ENCODE measurements at regions not wholly inside any gene's neighbourhood (a gene's known extent, or its start where the extent isn't known, plus 50 kb on each side); places are given as distances from the start of the nearest gene placed in this dataset.
"Not testable (repeated sequence)": the region's sequence is repeated elsewhere in the genome, so short reads cannot be mapped to it uniquely, and the experiment has no call there.

GRCh38 chrX:773292-774025 is 142.9 kb downstream of the SHOX start:
- no peaks in the 10 kb centered on the region for H3K27me3 ChIP-seq (ENCODE audit: control insufficient read depth, insufficient read depth, low read length)
- H3K36me3 ChIP-seq (ENCODE audit: control insufficient read depth, insufficient read depth, low read length): no peaks in the 10 kb centered on the region
- DNase-seq (ENCODE audit: low read depth in 4 of 6, low spot score in 6 of 6): no peak
- H3K27ac ChIP-seq (ENCODE audit: low read depth, low read length): no peak overlapping the region
- H3K4me1 ChIP-seq (ENCODE audit: control insufficient read depth, insufficient read depth, low read length): no peaks in the 10 kb centered on the region
- H3K4me3 ChIP-seq (ENCODE audit: low read depth, low read length): no peak overlapping the region
- WGBS (ENCODE audit: insufficient coverage): 88% methylated on average over 7 of the region's 9 CpGs
- H3K9me3 ChIP-seq (ENCODE audit: control insufficient read depth, insufficient read depth, low read length): no peaks in the 10 kb centered on the region

DNA sequence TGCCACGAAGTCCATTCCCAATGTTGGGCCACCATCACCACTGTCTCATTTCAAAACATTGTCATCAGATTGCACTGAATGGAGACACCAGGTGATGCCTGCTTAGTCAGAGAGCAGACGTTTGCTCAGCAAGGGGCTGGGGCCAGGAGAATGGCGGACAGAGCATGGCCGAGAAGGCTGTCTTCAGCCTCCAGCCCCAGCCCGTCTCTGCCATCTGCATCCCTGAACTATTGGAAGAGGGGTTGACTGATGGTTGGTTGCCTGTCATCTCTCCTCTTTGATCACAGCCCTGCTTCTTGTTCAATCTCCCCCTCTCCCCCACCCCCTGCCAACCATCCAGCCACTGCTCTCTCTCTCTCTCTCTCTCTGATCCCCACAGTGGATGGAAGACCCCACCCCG is 140.9 kb downstream of the SHOX start:
- H3K4me1 ChIP-seq (ENCODE audit: control insufficient read depth, insufficient read depth, low read length): peaks cover 5% of the 10 kb centered on the region
- no peaks in the 10 kb centered on the region for H3K36me3 ChIP-seq (ENCODE audit: control insufficient read depth, insufficient read depth, low read length)
- no peak for DNase-seq (ENCODE audit: low read depth in 4 of 6, low spot score in 6 of 6)
- no peaks in the 10 kb centered on the region for H3K27me3 ChIP-seq (ENCODE audit: control insufficient read depth, insufficient read depth, low read length)
- 100% methylated on average over 1 of the region's 6 CpGs for WGBS (ENCODE audit: insufficient coverage)
- H3K27ac ChIP-seq (ENCODE audit: low read depth, low read length): no peak overlapping the region
- no peaks in the 10 kb centered on the region for H3K9me3 ChIP-seq (ENCODE audit: control insufficient read depth, insufficient read depth, low read length)
- H3K4me3 ChIP-seq (ENCODE audit: low read depth, low read length): no peak overlapping the region

DNA sequence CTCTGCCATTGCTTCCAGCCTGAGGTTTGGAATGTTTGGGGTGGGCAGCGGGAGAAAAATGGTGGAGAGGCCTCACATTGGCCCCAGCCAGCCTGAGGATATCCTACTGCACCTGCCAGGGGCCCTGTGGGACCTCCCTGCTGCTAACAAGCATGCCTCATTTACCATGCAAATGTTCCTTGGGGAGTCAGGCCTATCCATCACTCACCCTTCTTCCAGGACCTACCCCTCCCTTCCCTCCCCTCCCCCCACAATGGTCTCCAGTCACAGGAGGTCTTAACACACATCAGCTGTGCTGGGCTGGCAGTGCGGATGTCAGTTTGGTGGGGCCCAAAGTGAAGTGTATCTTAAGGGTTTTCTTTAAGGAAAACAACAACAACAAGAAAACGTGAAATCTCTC is 139.2 kb downstream of the SHOX start:
- Histone ChIP-seq H3K27ac (ENCODE audit: low read depth, low read length) (no peak overlapping the region), H3K36me3 (ENCODE audit: control insufficient read depth, insufficient read depth, low read length) (no peaks in the 10 kb centered on the region), H3K27me3 (ENCODE audit: control insufficient read depth, insufficient read depth, low read length) (no peaks in the 10 kb centered on the region), H3K9me3 (ENCODE audit: control insufficient read depth, insufficient read depth, low read length) (no peaks in the 10 kb centered on the region), H3K4me3 (ENCODE audit: low read depth, low read length) (no peak overlapping the region), H3K4me1 (ENCODE audit: control insufficient read depth, insufficient read depth, low read length) (peaks cover 5% of the 10 kb centered on the region)
- DNase-seq (ENCODE audit: low read depth in 4 of 6, low spot score in 6 of 6): peak in 1 of 6 donors; percentile 25
- WGBS (ENCODE audit: insufficient coverage): no CpG with 5 or more reads among the region's 3 CpGs

- no peak overlapping the region for H3K27ac ChIP-seq (ENCODE audit: low read depth, low read length)
- no peaks in the 10 kb centered on the region for H3K27me3 ChIP-seq (ENCODE audit: control insufficient read depth, insufficient read depth, low read length)
- no peaks in the 10 kb centered on the region for H3K36me3 ChIP-seq (ENCODE audit: control insufficient read depth, insufficient read depth, low read length)
- DNase-seq (ENCODE audit: low read depth in 4 of 6, low spot score in 6 of 6): no peak
- no peak overlapping the region for H3K4me3 ChIP-seq (ENCODE audit: low read depth, low read length)
- peaks cover 5% of the 10 kb centered on the region for H3K4me1 ChIP-seq (ENCODE audit: control insufficient read depth, insufficient read depth, low read length)
- H3K9me3 ChIP-seq (ENCODE audit: control insufficient read depth, insufficient read depth, low read length): no peaks in the 10 kb centered on the region
- WGBS (ENCODE audit: insufficient coverage): 90% methylated on average over 5 of the region's 7 CpGs
Measured at GRCh38 chrX:768596-768995, 138.0 kb downstream of the SHOX start.

GRCh38 chrX:758917-759316 is 128.3 kb downstream of the SHOX start:
- Histone ChIP-seq H3K9me3 (ENCODE audit: control insufficient read depth, insufficient read depth, low read length) (no peaks in the 10 kb centered on the region), H3K36me3 (ENCODE audit: control insufficient read depth, insufficient read depth, low read length) (no peaks in the 10 kb centered on the region), H3K4me1 (ENCODE audit: control insufficient read depth, insufficient read depth, low read length) (no peaks in the 10 kb centered on the region), H3K27me3 (ENCODE audit: control insufficient read depth, insufficient read depth, low read length) (no peaks in the 10 kb centered on the region), H3K27ac (ENCODE audit: low read depth, low read length) (no peak overlapping the region), H3K4me3 (ENCODE audit: low read depth, low read length) (no peak overlapping the region)
- 96% methylated on average over 4 of the region's 6 CpGs for WGBS (ENCODE audit: insufficient coverage)
- no peak for DNase-seq (ENCODE audit: low read depth in 4 of 6, low spot score in 6 of 6)

DNA sequence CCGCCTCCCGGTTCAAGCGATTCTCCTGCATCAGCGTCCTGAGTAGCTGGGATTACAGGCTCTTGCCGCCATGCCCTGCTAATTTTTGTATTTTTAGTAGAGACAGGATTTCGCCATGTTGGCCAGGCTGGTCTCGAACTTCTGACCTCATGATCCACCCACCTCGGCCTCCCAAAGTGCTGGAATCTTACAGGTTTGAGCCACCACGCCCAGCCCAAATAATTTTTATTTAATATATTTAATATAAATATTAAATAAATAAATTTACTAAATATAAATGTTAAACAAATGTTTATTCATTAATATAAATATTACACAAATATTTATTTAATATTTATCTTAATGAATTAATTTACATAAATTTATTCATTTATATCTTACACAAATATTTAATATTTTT is 120.2 kb downstream of the SHOX start:
- H3K9me3 ChIP-seq (ENCODE audit: control insufficient read depth, insufficient read depth, low read length): no peaks in the 10 kb centered on the region
- H3K27ac ChIP-seq (ENCODE audit: low read depth, low read length): no peak overlapping the region
- H3K4me1 ChIP-seq (ENCODE audit: control insufficient read depth, insufficient read depth, low read length): no peaks in the 10 kb centered on the region
- no peak overlapping the region for H3K4me3 ChIP-seq (ENCODE audit: low read depth, low read length)
- H3K36me3 ChIP-seq (ENCODE audit: control insufficient read depth, insufficient read depth, low read length): no peaks in the 10 kb centered on the region
- 57% methylated on average over 3 of the region's 9 CpGs for WGBS (ENCODE audit: insufficient coverage)
- H3K27me3 ChIP-seq (ENCODE audit: control insufficient read depth, insufficient read depth, low read length): no peaks in the 10 kb centered on the region
- no peak for DNase-seq (ENCODE audit: low read depth in 4 of 6, low spot score in 6 of 6)

GRCh38 chrX:750263-750662 is 119.7 kb downstream of the SHOX start:
- H3K36me3 ChIP-seq (ENCODE audit: control insufficient read depth, insufficient read depth, low read length): no peaks in the 10 kb centered on the region

GRCh38 chrX:747176-747575 is 116.6 kb downstream of the SHOX start:
- H3K4me3 ChIP-seq (ENCODE audit: low read depth, low read length): no peak overlapping the region
- no peaks in the 10 kb centered on the region for H3K36me3 ChIP-seq (ENCODE audit: control insufficient read depth, insufficient read depth, low read length)
- 93% methylated on average over 2 of the region's 2 CpGs for WGBS (ENCODE audit: insufficient coverage)
- H3K9me3 ChIP-seq (ENCODE audit: control insufficient read depth, insufficient read depth, low read length): no peaks in the 10 kb centered on the region
- no peaks in the 10 kb centered on the region for H3K4me1 ChIP-seq (ENCODE audit: control insufficient read depth, insufficient read depth, low read length)
- H3K27me3 ChIP-seq (ENCODE audit: control insufficient read depth, insufficient read depth, low read length): no peaks in the 10 kb centered on the region
- no peak for DNase-seq (ENCODE audit: low read depth in 4 of 6, low spot score in 6 of 6)
- H3K27ac ChIP-seq (ENCODE audit: low read depth, low read length): no peak overlapping the region

More at GRCh38 chrX:750263-750662, 119.7 kb downstream of the SHOX start:
- WGBS (ENCODE audit: insufficient coverage): 87% methylated on average over 3 of the region's 5 CpGs
- Histone ChIP-seq H3K27ac (ENCODE audit: low read depth, low read length) (no peak overlapping the region), H3K4me3 (ENCODE audit: low read depth, low read length) (no peak overlapping the region), H3K9me3 (ENCODE audit: control insufficient read depth, insufficient read depth, low read length) (no peaks in the 10 kb centered on the region), H3K27me3 (ENCODE audit: control insufficient read depth, insufficient read depth, low read length) (no peaks in the 10 kb centered on the region), H3K4me1 (ENCODE audit: control insufficient read depth, insufficient read depth, low read length) (no peaks in the 10 kb centered on the region)
- no peak for DNase-seq (ENCODE audit: low read depth in 4 of 6, low spot score in 6 of 6)

DNA sequence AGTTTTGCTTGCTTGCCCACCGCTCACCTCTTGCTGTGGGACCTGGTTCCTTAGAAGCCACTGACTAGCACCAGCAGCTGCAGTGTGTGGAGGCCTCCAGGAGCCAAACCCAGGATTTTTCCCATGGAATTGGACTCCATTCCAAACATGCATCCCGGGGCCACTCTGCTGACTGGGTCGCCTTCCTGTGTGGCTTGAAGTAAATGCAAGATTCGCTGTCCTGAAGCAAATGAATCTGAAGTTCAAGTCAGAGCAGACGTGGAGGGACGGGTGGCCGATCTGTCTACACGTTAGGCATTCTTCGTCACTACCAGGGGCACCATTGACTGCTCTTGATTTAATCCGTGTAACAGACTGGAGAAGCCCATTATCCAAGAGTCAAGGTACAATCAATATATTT is 109.0 kb downstream of the SHOX start:
- 67% methylated on average over 7 of the region's 10 CpGs for WGBS (ENCODE audit: insufficient coverage)
- Histone ChIP-seq H3K27me3 (ENCODE audit: control insufficient read depth, insufficient read depth, low read length) (peaks cover under 1% of the 10 kb centered on the region), H3K36me3 (ENCODE audit: control insufficient read depth, insufficient read depth, low read length) (no peaks in the 10 kb centered on the region), H3K4me3 (ENCODE audit: low read depth, low read length) (no peak overlapping the region), H3K4me1 (ENCODE audit: control insufficient read depth, insufficient read depth, low read length) (peaks cover under 1% of the 10 kb centered on the region), H3K9me3 (ENCODE audit: control insufficient read depth, insufficient read depth, low read length) (no peaks in the 10 kb centered on the region), H3K27ac (ENCODE audit: low read depth, low read length) (no peak overlapping the region)
- no peak for DNase-seq (ENCODE audit: low read depth in 4 of 6, low spot score in 6 of 6)

DNA sequence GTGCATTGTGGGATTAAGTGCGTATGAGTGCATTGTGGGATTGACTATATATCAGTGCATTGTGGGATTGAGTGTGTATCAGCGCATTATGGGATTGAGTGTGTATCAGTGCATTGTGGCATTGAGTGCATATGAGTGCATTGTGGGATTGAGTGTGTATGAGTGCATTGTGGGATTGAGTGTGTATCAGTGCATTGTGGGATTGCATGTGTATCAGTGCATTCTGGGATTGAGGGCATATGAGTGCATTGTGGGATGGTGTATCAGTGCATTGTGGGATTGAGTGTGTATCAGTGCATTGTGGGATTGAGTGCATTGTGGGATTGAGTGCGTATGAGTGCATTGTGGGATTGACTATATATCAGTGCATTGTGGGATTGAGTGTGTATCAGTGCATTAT is 106.4 kb downstream of the SHOX start:
- H3K4me1 ChIP-seq (ENCODE audit: control insufficient read depth, insufficient read depth, low read length); H3K36me3 ChIP-seq (ENCODE audit: control insufficient read depth, insufficient read depth, low read length); DNase-seq (ENCODE audit: low read depth in 4 of 6, low spot score in 6 of 6); H3K27me3 ChIP-seq (ENCODE audit: control insufficient read depth, insufficient read depth, low read length); H3K4me3 ChIP-seq (ENCODE audit: low read depth, low read length); H3K27ac ChIP-seq (ENCODE audit: low read depth, low read length); H3K9me3 ChIP-seq (ENCODE audit: control insufficient read depth, insufficient read depth, low read length): not testable (repeated sequence)
- WGBS (ENCODE audit: insufficient coverage): 82% methylated on average over 3 of the region's 3 CpGs
